ENCODE measurements at regions not wholly inside any gene's neighbourhood (a gene's known extent, or its start where the extent isn't known, plus 50 kb on each side); places are given as distances from the start of the nearest gene placed in this dataset.

GRCh38 chr7:46209611-46210388, 288.7 kb upstream of the IGFBP3 start (continued):
- TF ChIP-seq ATF3 (IDR thresholded peaks at IDR 0.05): no peak
- no peak for TF ChIP-seq RAD21 (IDR thresholded peaks at IDR 0.05; ENCODE audit: low read depth)
- TF ChIP-seq TCF7L2 (IDR thresholded peaks at IDR 0.05; ENCODE audit: borderline replicate concordance, extremely low read depth, insufficient read depth, insufficient read length): no peak
- no peak for TF ChIP-seq POLR2A (IDR thresholded peaks at IDR 0.05; ENCODE audit: borderline replicate concordance, extremely low read depth, insufficient read depth, insufficient read length)
- TF ChIP-seq EZH2phosphoT487 (IDR thresholded peaks at IDR 0.05; ENCODE audit: borderline replicate concordance): no peak
- TF ChIP-seq EGR1 (IDR thresholded peaks at IDR 0.05; ENCODE audit: low read depth): no peak
- no peak for TF ChIP-seq FOSL1 (IDR thresholded peaks at IDR 0.05; ENCODE audit: low read depth)
- TF ChIP-seq, protein P1, sequence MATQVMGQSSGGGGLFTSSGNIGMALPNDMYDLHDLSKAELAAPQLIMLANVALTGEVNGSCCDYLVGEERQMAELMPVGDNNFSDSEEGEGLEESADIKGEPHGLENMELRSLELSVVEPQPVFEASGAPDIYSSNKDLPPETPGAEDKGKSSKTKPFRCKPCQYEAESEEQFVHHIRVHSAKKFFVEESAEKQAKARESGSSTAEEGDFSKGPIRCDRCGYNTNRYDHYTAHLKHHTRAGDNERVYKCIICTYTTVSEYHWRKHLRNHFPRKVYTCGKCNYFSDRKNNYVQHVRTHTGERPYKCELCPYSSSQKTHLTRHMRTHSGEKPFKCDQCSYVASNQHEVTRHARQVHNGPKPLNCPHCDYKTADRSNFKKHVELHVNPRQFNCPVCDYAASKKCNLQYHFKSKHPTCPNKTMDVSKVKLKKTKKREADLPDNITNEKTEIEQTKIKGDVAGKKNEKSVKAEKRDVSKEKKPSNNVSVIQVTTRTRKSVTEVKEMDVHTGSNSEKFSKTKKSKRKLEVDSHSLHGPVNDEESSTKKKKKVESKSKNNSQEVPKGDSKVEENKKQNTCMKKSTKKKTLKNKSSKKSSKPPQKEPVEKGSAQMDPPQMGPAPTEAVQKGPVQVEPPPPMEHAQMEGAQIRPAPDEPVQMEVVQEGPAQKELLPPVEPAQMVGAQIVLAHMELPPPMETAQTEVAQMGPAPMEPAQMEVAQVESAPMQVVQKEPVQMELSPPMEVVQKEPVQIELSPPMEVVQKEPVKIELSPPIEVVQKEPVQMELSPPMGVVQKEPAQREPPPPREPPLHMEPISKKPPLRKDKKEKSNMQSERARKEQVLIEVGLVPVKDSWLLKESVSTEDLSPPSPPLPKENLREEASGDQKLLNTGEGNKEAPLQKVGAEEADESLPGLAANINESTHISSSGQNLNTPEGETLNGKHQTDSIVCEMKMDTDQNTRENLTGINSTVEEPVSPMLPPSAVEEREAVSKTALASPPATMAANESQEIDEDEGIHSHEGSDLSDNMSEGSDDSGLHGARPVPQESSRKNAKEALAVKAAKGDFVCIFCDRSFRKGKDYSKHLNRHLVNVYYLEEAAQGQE (IDR thresholded peaks at IDR 0.05; ENCODE audit: low read depth): no peak

GRCh38 chr7:46208635-46209525, 287.8 kb upstream of the IGFBP3 start:
- no peak for DNase-seq (ENCODE audit: low read depth, low spot score)
- peaks cover 0 to 3% of the 10 kb centered on the region in 2 experiments; a peak in 1 of 4 replicates for H3K4me1 ChIP-seq (ENCODE audit: control insufficient read depth in 1 of 2, insufficient read depth in 2 of 2, low read length in 2 of 2)
- H3K9ac ChIP-seq (ENCODE audit: low read length): no peak overlapping the region
- no peak overlapping the region for H2AFZ ChIP-seq (ENCODE audit: low read depth, low read length, poor library complexity, severe bottlenecking)
- no peaks in the 10 kb centered on the region for H3K27me3 ChIP-seq (ENCODE audit: insufficient read depth, low read length)
- no peak overlapping the region for H3K4me3 ChIP-seq (replicated peaks in 1 of 2; ENCODE audit: low read depth in 1 of 2, low read length in 2 of 2)
- ChIA-PET CTCF (no interaction called here), RAD21 (ENCODE audit: low non-redundant PET in 1 of 2, low total read pairs in 2 of 2, uncharacterized antibody in 2 of 2, unreplicated experiment in 2 of 2) (no interaction called here), POLR2A (no interaction called here)
- no peaks in the 10 kb centered on the region for H4K20me1 ChIP-seq (ENCODE audit: insufficient read depth)
- BruUV-seq (replicated peaks): no TSS peak
- H3K9me2 ChIP-seq (ENCODE audit: insufficient read depth): no peaks in the 10 kb centered on the region
- no peak overlapping the region for H3K4me2 ChIP-seq (ENCODE audit: low read length)
- H3K36me3 ChIP-seq (ENCODE audit: control insufficient read depth in 1 of 2, insufficient read depth in 2 of 2, low read length in 2 of 2): no peaks in the 10 kb centered on the region
- no peak for ATAC-seq
- intact Hi-C loops (cut with micrococcal nuclease): no loop called here
- no peaks in the 10 kb centered on the region for H3K9me3 ChIP-seq (ENCODE audit: control insufficient read depth in 1 of 2, insufficient read depth in 1 of 2, low read depth in 1 of 2, low read length in 2 of 2)
- H3K27ac ChIP-seq (ENCODE audit: low read depth, low read length): no peak overlapping the region
- H3K79me2 ChIP-seq (ENCODE audit: insufficient read depth, low read length): no peaks in the 10 kb centered on the region
- TF ChIP-seq CEBPB (IDR thresholded peaks at IDR 0.05; ENCODE audit: low read depth) (no peak), POLR2AphosphoS5 (IDR thresholded peaks at IDR 0.05; ENCODE audit: low read depth, low read length) (no peak), YY1 (IDR thresholded peaks at IDR 0.05; ENCODE audit: extremely low read depth, insufficient replicate concordance, low read depth, low read length) (no peak), ZFX (IDR thresholded peaks at IDR 0.05) (no peak), SIN3A (IDR thresholded peaks at IDR 0.05; ENCODE audit: low read depth) (no peak), EZH2 (IDR thresholded peaks at IDR 0.05) (no peak), ZNF274 (IDR thresholded peaks at IDR 0.05; ENCODE audit: low read depth, low read length) (no peak), EZH2phosphoT487 (IDR thresholded peaks at IDR 0.05; ENCODE audit: borderline replicate concordance) (no peak), ELF1 (IDR thresholded peaks at IDR 0.05; ENCODE audit: borderline replicate concordance, low read depth) (no peak), ATF3 (IDR thresholded peaks at IDR 0.05) (no peak), CTCF (IDR thresholded peaks at IDR 0.05 in 2 of 3, conservative IDR thresholded peaks at IDR 0.05 in 1 of 3; ENCODE audit: borderline replicate concordance in 1 of 3, insufficient read depth in 1 of 3, low read depth in 2 of 3, low read length in 2 of 3) (no peak)
